GM12878 (cell line): ENCODE measurements at regions not wholly inside any gene's neighbourhood (a gene's known extent, or its start where the extent isn't known, plus 50 kb on each side); places are given as distances from the start of the nearest gene placed in this dataset.

ENCODE experiments used
- ATAC-seq: fragments of 200-7000 bp; cut with Tn5 transposase; 3 replicates; pipeline ENCODE4 v1.9.1; 2020; ENCODE audit warnings: mild to moderate bottlenecking, moderate library complexity
- BruUV-seq: library from RNA; stranded (reverse); fragments of 400-500 nt; replicated peaks from 2 replicates; lab custom pipeline; 2021; lab: Mats Ljungman, UMichigan
- CTCF ChIA-PET: fragments of 300-600 bp; sonication (Branson Sonifier 250); formaldehyde crosslinking; extraction: SDS; loops from one replicate; lab custom pipeline; 2021; ENCODE audit warnings: inconsistent platforms; lab: Yijun Ruan, JAX
- POLR2A ChIA-PET: fragments of 350-600 bp; formaldehyde crosslinking; extraction: SDS; loops from one replicate; lab custom pipeline; 2021; ENCODE audit warnings: inconsistent platforms; lab: Charles Lee
- RAD21 ChIA-PET: fragments of 300-600 bp; sonication (Branson Sonifier 250); formaldehyde crosslinking; loops from one replicate; lab custom pipeline; 2023; ENCODE audit warnings: antibody characterized with exemption; ENCODE audit not compliant: unreplicated experiment; lab: Charles Lee
- SMC1A ChIA-PET: fragments of 300-600 bp; sonication (Branson Sonifier 250); formaldehyde crosslinking; loops from one replicate; lab custom pipeline; 2023; ENCODE audit not compliant: unreplicated experiment, uncharacterized antibody; lab: Charles Lee
- DNase-seq: peaks from one replicate; pipeline ENCODE4 v3.0.0-alpha.2; 2011; ENCODE audit warnings: low read depth, low spot score
- FAIRE-seq: peaks from 3 replicates; lab custom pipeline; 2011; peaks lifted over from hg19 to GRCh38; lab: Jason Lieb, UNC
- H2AFZ ChIP-seq: 2 replicates; pipeline ENCODE4 v1.6.0; 2011; ENCODE audit warnings: low read depth, low read length, control low read depth; ENCODE audit not compliant: control insufficient read depth
- H3K27ac ChIP-seq: 2 replicates; pipeline ENCODE4 v1.5.1; 2011; ENCODE audit warnings: control low read depth; ENCODE audit not compliant: control insufficient read depth, insufficient read depth
- H3K27me3 ChIP-seq, 2 experiments: replicated peaks in 1 of 2; 2 replicates each; pipeline versions ENCODE4 v1.6.0 to v1.6.1; 2011; ENCODE audit warnings: low read length in 1 of 2; ENCODE audit not compliant: control insufficient read depth in 2 of 2, insufficient read depth in 2 of 2
- H3K36me3 ChIP-seq, 2 experiments: 2 replicates each; pipeline ENCODE4 v1.5.1; 2011; ENCODE audit warnings: low read length in 1 of 2; ENCODE audit not compliant: control insufficient read depth in 2 of 2, insufficient read depth in 2 of 2
- H3K4me1 ChIP-seq: 2 replicates; pipeline ENCODE4 v1.6.1; 2011; ENCODE audit warnings: mild to moderate bottlenecking, low read length, moderate library complexity, mixed read lengths; ENCODE audit not compliant: control insufficient read depth, insufficient read depth
- H3K4me2 ChIP-seq: 2 replicates; pipeline ENCODE4 v1.6.0; 2011; ENCODE audit warnings: control low read depth; ENCODE audit not compliant: control insufficient read depth, insufficient read depth
- H3K4me3 ChIP-seq: fragments of 200-600 bp; sonication (generic); 2 replicates; pipeline ENCODE4 v1.5.1; 2016
- H3K79me2 ChIP-seq: 2 replicates; pipeline ENCODE4 v1.6.0; 2011; ENCODE audit warnings: low read length; ENCODE audit not compliant: control insufficient read depth, insufficient read depth
- H3K9ac ChIP-seq: 2 replicates; pipeline ENCODE4 v1.8.0; 2011; ENCODE audit warnings: low read length, control low read depth, mixed read lengths; ENCODE audit not compliant: control insufficient read depth, insufficient read depth
- H3K9me3 ChIP-seq: replicated peaks from 3 replicates; pipeline ENCODE4 v1.5.1; 2011; ENCODE audit warnings: mild to moderate bottlenecking, low read length; ENCODE audit not compliant: control insufficient read depth, insufficient read depth
- H4K20me1 ChIP-seq: 2 replicates; pipeline ENCODE4 v1.6.0; 2011; ENCODE audit not compliant: control insufficient read depth, insufficient read depth
- CREM ChIP-seq: IDR thresholded peaks from 2 replicates; pipeline ENCODE4 v1.6.1; 2014; ENCODE audit warnings: antibody characterized with exemption, low read depth
- FOXK2 ChIP-seq: fragments of 450-650 bp; IDR thresholded peaks from 2 replicates; pipeline ENCODE4 v1.6.1; 2017; ENCODE audit warnings: mild to moderate bottlenecking, moderate library complexity
- GABPA ChIP-seq: IDR thresholded peaks from 2 replicates; pipeline ENCODE4 v1.6.1; 2014; ENCODE audit warnings: antibody characterized with exemption, low read depth, mild to moderate bottlenecking, inconsistent platforms
- NFYA ChIP-seq: IDR thresholded peaks from 2 replicates; pipeline ENCODE4 v1.6.1; 2011; ENCODE audit warnings: low read depth, mild to moderate bottlenecking, low read length, improper control_type of control experiment, borderline replicate concordance
- NR2C2 ChIP-seq: IDR thresholded peaks from 2 replicates; pipeline ENCODE4 v1.6.1; 2011; ENCODE audit warnings: borderline replicate concordance, low read depth; ENCODE audit not compliant: control insufficient read depth, insufficient read length
- NR2F1 ChIP-seq: fragments of 450-650 bp; conservative IDR thresholded peaks from 2 replicates; pipeline ENCODE4 v1.6.1; 2017; ENCODE audit warnings: mild to moderate bottlenecking
- RBBP5 ChIP-seq: fragments of 200-600 bp; sonication (generic); conservative IDR thresholded peaks from 2 replicates; pipeline ENCODE4 v1.6.1; 2016
- SMC3 ChIP-seq: IDR thresholded peaks from 2 replicates; pipeline ENCODE4 v1.6.1; 2011; ENCODE audit warnings: low read length, improper control_type of control experiment, borderline replicate concordance
- STAT1 ChIP-seq: fragments of 450-650 bp; conservative IDR thresholded peaks from 2 replicates; pipeline ENCODE4 v1.6.1; 2014; ENCODE audit warnings: antibody characterized with exemption, mild to moderate bottlenecking
- WRNIP1 ChIP-seq: IDR thresholded peaks from 2 replicates; pipeline ENCODE4 v1.6.1; 2011; ENCODE audit warnings: low read depth, low read length, improper control_type of control experiment, borderline replicate concordance
- ZNF207 ChIP-seq: fragments of 450-650 bp; IDR thresholded peaks from 2 replicates; pipeline ENCODE4 v1.6.1; 2014; ENCODE audit warnings: antibody characterized with exemption, mild to moderate bottlenecking, borderline replicate concordance
- ZSCAN29 ChIP-seq: fragments of 450-650 bp; IDR thresholded peaks from 2 replicates; pipeline ENCODE4 v1.6.1; 2017; ENCODE audit warnings: mild to moderate bottlenecking, moderate library complexity
- WGBS: methylation state at CpG from one replicate; pipeline ENCODE4 v1.1.6; 2016; ENCODE audit warnings: low lambda C conversion rate; ENCODE audit not compliant: insufficient replicate concordance, insufficient coverage; ENCODE audit errors: missing lambda C conversion rate; 5-methylcytosine and 5-hydroxymethylcytosine counted together
- in situ Hi-C: fragments of 300-500 bp; cut with MboI; formaldehyde crosslinking; loops from 9 replicates; pipeline ENCODE4 v1.14.3; 2018; ENCODE audit warnings: mixed read lengths
- intact Hi-C: fragments of 100-400 bp; cut with micrococcal nuclease; formaldehyde crosslinking; loops from one replicate; pipeline ENCODE4 v1.14.2; 2022; ENCODE audit not compliant: unreplicated experiment
- TF ChIP-seq, protein P1 (sequence below): fragments of 450-650 bp; formaldehyde crosslinking; IDR thresholded peaks from 2 replicates; pipeline ENCODE4 v1.4.0; 2020; ENCODE audit warnings: mild to moderate bottlenecking, moderate library complexity
- TF ChIP-seq, protein P2 (sequence below): fragments of 450-650 bp; IDR thresholded peaks from 2 replicates; pipeline ENCODE4 v1.6.1; 2017; ENCODE audit warnings: mild to moderate bottlenecking, moderate library complexity

DNA sequence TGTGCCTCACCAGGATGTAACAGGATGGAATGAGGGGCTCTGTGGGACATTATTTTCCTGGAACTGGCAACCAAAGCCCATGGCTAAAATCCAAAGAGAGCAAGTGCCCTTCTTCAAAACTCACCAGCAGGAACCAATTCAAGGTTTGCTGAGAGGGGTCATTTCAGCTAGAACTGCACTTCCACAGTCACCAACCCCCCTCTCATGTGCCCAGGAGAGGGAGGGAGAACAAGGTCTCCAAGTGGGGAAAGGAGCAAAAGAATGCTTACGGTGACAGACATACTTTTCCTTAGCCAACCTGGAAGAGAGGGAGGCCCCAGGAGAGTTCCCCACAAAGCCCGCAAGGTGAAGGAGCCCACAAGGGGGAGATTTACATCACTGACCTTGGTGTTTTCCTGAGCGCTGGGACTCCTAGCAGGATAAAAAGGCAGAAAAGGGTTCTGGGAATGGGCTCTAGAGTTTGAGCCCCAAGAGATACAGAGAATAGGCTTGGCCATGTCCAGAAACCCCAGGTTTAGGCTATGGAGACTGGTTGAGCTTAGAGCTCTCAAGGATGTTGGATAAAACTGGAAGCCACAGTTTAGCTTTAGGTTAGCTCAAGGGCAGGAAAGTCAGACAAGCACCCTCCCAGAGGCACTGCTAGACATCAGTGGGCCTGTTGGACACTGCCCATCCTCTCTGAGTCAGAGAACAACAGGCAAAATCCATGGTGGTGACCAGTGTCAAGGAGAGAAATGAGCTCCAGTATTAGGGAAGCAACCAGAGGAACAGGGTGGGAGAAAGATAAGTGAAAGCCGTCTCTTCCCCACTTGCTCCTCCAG, 63.9 kb upstream of the GHITM start:
- intact Hi-C loops = no loop called here
- H3K4me2 ChIP-seq = no peak overlapping the region
- ChIA-PET RAD21 (no interaction called here), POLR2A (no interaction called here), CTCF (no interaction called here), SMC1A (interaction anchor here (0.7 kb wide), 1 partner anchor 17 kb away, joined by 3 read pairs; no protein-coding TSS in a partner anchor)
- no peak overlapping the region for H3K4me3 ChIP-seq
- in situ Hi-C loops = no loop called here
- no peak for TF ChIP-seq GABPA
- no peak for TF ChIP-seq NR2C2
- TF ChIP-seq NR2F1 = no peak
- TF ChIP-seq, protein P1, sequence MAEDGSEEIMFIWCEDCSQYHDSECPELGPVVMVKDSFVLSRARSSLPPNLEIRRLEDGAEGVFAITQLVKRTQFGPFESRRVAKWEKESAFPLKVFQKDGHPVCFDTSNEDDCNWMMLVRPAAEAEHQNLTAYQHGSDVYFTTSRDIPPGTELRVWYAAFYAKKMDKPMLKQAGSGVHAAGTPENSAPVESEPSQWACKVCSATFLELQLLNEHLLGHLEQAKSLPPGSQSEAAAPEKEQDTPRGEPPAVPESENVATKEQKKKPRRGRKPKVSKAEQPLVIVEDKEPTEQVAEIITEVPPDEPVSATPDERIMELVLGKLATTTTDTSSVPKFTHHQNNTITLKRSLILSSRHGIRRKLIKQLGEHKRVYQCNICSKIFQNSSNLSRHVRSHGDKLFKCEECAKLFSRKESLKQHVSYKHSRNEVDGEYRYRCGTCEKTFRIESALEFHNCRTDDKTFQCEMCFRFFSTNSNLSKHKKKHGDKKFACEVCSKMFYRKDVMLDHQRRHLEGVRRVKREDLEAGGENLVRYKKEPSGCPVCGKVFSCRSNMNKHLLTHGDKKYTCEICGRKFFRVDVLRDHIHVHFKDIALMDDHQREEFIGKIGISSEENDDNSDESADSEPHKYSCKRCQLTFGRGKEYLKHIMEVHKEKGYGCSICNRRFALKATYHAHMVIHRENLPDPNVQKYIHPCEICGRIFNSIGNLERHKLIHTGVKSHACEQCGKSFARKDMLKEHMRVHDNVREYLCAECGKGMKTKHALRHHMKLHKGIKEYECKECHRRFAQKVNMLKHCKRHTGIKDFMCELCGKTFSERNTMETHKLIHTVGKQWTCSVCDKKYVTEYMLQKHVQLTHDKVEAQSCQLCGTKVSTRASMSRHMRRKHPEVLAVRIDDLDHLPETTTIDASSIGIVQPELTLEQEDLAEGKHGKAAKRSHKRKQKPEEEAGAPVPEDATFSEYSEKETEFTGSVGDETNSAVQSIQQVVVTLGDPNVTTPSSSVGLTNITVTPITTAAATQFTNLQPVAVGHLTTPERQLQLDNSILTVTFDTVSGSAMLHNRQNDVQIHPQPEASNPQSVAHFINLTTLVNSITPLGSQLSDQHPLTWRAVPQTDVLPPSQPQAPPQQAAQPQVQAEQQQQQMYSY = no peak
- TF ChIP-seq NFYA = no peak
- TF ChIP-seq FOXK2 = no peak
- TF ChIP-seq STAT1 = no peak
- no peak for TF ChIP-seq ZNF207
- no peak for TF ChIP-seq ZSCAN29
- TF ChIP-seq CREM = no peak
- no peak for TF ChIP-seq RBBP5
- TF ChIP-seq SMC3 = no peak
- no peak for TF ChIP-seq WRNIP1
- TF ChIP-seq, protein P2, sequence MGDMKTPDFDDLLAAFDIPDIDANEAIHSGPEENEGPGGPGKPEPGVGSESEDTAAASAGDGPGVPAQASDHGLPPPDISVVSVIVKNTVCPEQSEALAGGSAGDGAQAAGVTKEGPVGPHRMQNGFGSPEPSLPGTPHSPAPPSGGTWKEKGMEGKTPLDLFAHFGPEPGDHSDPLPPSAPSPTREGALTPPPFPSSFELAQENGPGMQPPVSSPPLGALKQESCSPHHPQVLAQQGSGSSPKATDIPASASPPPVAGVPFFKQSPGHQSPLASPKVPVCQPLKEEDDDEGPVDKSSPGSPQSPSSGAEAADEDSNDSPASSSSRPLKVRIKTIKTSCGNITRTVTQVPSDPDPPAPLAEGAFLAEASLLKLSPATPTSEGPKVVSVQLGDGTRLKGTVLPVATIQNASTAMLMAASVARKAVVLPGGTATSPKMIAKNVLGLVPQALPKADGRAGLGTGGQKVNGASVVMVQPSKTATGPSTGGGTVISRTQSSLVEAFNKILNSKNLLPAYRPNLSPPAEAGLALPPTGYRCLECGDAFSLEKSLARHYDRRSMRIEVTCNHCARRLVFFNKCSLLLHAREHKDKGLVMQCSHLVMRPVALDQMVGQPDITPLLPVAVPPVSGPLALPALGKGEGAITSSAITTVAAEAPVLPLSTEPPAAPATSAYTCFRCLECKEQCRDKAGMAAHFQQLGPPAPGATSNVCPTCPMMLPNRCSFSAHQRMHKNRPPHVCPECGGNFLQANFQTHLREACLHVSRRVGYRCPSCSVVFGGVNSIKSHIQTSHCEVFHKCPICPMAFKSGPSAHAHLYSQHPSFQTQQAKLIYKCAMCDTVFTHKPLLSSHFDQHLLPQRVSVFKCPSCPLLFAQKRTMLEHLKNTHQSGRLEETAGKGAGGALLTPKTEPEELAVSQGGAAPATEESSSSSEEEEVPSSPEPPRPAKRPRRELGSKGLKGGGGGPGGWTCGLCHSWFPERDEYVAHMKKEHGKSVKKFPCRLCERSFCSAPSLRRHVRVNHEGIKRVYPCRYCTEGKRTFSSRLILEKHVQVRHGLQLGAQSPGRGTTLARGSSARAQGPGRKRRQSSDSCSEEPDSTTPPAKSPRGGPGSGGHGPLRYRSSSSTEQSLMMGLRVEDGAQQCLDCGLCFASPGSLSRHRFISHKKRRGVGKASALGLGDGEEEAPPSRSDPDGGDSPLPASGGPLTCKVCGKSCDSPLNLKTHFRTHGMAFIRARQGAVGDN = no peak
- no peak for FAIRE-seq
- DNase-seq = no peak
- BruUV-seq = no TSS peak
- no peaks in the 10 kb centered on the region for H4K20me1 ChIP-seq
- no peaks in the 10 kb centered on the region; a peak in 2 of 4 replicates for H3K27me3 ChIP-seq
- H3K4me1 ChIP-seq = no peaks in the 10 kb centered on the region
- no peak for ATAC-seq
- no peak overlapping the region for H2AFZ ChIP-seq
- H3K36me3 ChIP-seq = no peaks in the 10 kb centered on the region
- no peak overlapping the region for H3K9ac ChIP-seq
- no peak overlapping the region for H3K27ac ChIP-seq
- H3K79me2 ChIP-seq = no peaks in the 10 kb centered on the region
- WGBS = 59% methylated on average over 4 of the region's 4 CpGs
- H3K9me3 ChIP-seq = no peaks in the 10 kb centered on the region
